ENCODE measurements at regions not wholly inside any gene's neighbourhood (a gene's known extent, or its start where the extent isn't known, plus 50 kb on each side); places are given as distances from the start of the nearest gene placed in this dataset.

DNA sequence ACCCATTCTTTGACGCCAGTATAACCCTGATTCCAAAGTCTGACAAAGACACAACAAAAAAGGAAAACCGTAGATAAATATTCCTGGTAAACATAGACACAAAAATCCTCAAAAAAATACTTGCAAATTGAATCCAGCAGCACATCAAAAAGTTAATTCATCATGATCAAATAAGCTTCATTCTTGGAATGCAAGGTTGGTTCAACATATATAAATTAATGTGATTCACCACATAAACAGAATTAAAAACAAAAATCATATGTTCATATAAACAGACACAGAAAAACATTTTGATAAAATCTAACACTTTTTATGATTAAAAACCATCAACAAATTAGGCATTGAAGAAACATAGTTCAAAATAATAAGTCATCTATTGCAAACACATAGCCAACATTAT, 324.2 kb upstream of the TRPC7 start:
- DNase-seq (ENCODE audit: low read depth in 1 of 2, low spot score in 1 of 2) (no peak), FAIRE-seq (no peak), ATAC-seq (no peak)
- ChIA-PET CTCF (no interaction called here), POLR2A (no interaction called here)
- no peak overlapping the region for H3K4me2 ChIP-seq
- H3K4me1 ChIP-seq: no peaks in the 10 kb centered on the region
- H3K4me3 ChIP-seq: no peak overlapping the region
- H3K9me3 ChIP-seq: no peaks in the 10 kb centered on the region
- TF ChIP-seq EHMT2 (IDR thresholded peaks at IDR 0.05; ENCODE audit: low read depth) (no peak), MAFK (IDR thresholded peaks at IDR 0.05; ENCODE audit: partially characterized antibody) (no peak), NPAS2 (CRISPR knock-in tag; IDR thresholded peaks at IDR 0.05; ENCODE audit: borderline replicate concordance) (no peak), FOSL2 (IDR thresholded peaks at IDR 0.05) (no peak), FOSL2 (CRISPR knock-in tag; IDR thresholded peaks at IDR 0.05) (no peak), GATA3 (IDR thresholded peaks at IDR 0.05; ENCODE audit: borderline replicate concordance) (no peak), MYC (IDR thresholded peaks at IDR 0.05; ENCODE audit: borderline replicate concordance, low read length) (no peak), POLR2A (IDR thresholded peaks at IDR 0.05; ENCODE audit: low read length) (no peak), HOXB5 (CRISPR knock-in tag; IDR thresholded peaks at IDR 0.05) (no peak), RNF2 (IDR thresholded peaks at IDR 0.05; ENCODE audit: borderline replicate concordance, low read depth) (no peak), ZSCAN20 (CRISPR knock-in tag; IDR thresholded peaks at IDR 0.05) (no peak), JUN (IDR thresholded peaks at IDR 0.05) (no peak), ZNF302 (CRISPR knock-in tag; IDR thresholded peaks at IDR 0.05) (no peak), RAD21 (conservative IDR thresholded peaks at IDR 0.05 in 1 of 2, IDR thresholded peaks at IDR 0.05 in 1 of 2) (no peak), NR3C1 (IDR thresholded peaks at IDR 0.05) (no peak), PBX3 (IDR thresholded peaks at IDR 0.05) (no peak), HDAC2 (IDR thresholded peaks at IDR 0.05) (no peak), CHD4 (IDR thresholded peaks at IDR 0.05; ENCODE audit: borderline replicate concordance) (no peak), REST (IDR thresholded peaks at IDR 0.05) (no peak)
- TF ChIP-seq, protein P1, sequence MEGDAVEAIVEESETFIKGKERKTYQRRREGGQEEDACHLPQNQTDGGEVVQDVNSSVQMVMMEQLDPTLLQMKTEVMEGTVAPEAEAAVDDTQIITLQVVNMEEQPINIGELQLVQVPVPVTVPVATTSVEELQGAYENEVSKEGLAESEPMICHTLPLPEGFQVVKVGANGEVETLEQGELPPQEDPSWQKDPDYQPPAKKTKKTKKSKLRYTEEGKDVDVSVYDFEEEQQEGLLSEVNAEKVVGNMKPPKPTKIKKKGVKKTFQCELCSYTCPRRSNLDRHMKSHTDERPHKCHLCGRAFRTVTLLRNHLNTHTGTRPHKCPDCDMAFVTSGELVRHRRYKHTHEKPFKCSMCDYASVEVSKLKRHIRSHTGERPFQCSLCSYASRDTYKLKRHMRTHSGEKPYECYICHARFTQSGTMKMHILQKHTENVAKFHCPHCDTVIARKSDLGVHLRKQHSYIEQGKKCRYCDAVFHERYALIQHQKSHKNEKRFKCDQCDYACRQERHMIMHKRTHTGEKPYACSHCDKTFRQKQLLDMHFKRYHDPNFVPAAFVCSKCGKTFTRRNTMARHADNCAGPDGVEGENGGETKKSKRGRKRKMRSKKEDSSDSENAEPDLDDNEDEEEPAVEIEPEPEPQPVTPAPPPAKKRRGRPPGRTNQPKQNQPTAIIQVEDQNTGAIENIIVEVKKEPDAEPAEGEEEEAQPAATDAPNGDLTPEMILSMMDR (IDR thresholded peaks at IDR 0.05): no peak
- TF ChIP-seq, protein P2, sequence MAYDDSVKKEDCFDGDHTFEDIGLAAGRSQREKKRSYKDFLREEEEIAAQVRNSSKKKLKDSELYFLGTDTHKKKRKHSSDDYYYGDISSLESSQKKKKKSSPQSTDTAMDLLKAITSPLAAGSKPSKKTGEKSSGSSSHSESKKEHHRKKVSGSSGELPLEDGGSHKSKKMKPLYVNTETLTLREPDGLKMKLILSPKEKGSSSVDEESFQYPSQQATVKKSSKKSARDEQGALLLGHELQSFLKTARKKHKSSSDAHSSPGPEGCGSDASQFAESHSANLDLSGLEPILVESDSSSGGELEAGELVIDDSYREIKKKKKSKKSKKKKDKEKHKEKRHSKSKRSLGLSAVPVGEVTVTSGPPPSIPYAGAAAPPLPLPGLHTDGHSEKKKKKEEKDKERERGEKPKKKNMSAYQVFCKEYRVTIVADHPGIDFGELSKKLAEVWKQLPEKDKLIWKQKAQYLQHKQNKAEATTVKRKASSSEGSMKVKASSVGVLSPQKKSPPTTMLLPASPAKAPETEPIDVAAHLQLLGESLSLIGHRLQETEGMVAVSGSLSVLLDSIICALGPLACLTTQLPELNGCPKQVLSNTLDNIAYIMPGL (CRISPR knock-in tag; IDR thresholded peaks at IDR 0.05; ENCODE audit: borderline replicate concordance): no peak
- no peak overlapping the region for H3K27ac ChIP-seq
- 3% methylated on average over 2 of the region's 2 CpGs for WGBS (ENCODE audit: missing lambda C conversion rate)

Data from A549 (cell line).